ENCODE measurements at regions not wholly inside any gene's neighbourhood (a gene's known extent, or its start where the extent isn't known, plus 50 kb on each side); places are given as distances from the start of the nearest gene placed in this dataset.

DNA sequence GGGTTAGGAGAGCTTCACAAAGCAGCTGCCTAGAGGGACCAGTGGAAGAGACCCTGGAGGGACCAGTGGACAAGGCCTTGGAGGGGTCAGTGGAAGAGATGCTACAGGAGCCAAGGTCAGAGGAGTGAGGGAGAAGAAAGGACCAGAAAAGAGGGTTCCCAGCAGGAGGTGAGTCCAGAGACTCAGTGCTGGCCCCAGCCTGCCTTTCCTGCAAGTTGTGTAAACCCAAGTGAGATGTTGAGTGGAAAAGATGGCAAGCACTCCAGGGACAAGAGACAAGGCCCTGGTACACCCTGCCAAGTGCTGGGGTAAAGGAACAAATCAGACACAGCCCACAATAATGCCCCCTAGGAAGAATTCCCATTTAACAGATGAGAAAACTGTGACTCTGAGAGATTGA lies 94.4 kb downstream of the TTC32 start:
- Histone ChIP-seq H4K20me1 (ENCODE audit: control insufficient read depth, insufficient read depth) (no peaks in the 10 kb centered on the region), H3K36me3 (ENCODE audit: control insufficient read depth in 2 of 2, insufficient read depth in 2 of 2, low read length in 1 of 2) (no peaks in the 10 kb centered on the region), H3K79me2 (ENCODE audit: control insufficient read depth, insufficient read depth, low read length) (no peaks in the 10 kb centered on the region), H3K9me3 (replicated peaks; ENCODE audit: control insufficient read depth, insufficient read depth, low read length) (no peaks in the 10 kb centered on the region), H3K27ac (ENCODE audit: control insufficient read depth, insufficient read depth) (no peak overlapping the region), H3K9ac (ENCODE audit: control insufficient read depth, insufficient read depth, low read length) (no peak overlapping the region), H2AFZ (ENCODE audit: control insufficient read depth, low read depth, low read length) (no peak overlapping the region), H3K4me1 (ENCODE audit: control insufficient read depth, insufficient read depth, low read length) (no peaks in the 10 kb centered on the region; the same call in 1 of the 2 replicates), H3K4me3 (no peak overlapping the region), H3K4me2 (ENCODE audit: control insufficient read depth, insufficient read depth) (no peak overlapping the region), H3K27me3 (replicated peaks in 1 of 2; ENCODE audit: control insufficient read depth in 2 of 2, insufficient read depth in 2 of 2, low read length in 1 of 2) (no peaks in the 10 kb centered on the region; a peak in 1 of 4 replicates)
- no TSS peak for BruUV-seq (replicated peaks)
- RAD21 ChIA-PET (ENCODE audit: unreplicated experiment), result no interaction called here
- ATAC-seq (no peak), DNase-seq (ENCODE audit: low read depth, low spot score) (no peak), FAIRE-seq (no peak)
- SMC1A ChIA-PET (ENCODE audit: uncharacterized antibody, unreplicated experiment), result no interaction called here
- no peak for TF ChIP-seq FOXK2 (IDR thresholded peaks at IDR 0.05)
- TF ChIP-seq, protein P1, sequence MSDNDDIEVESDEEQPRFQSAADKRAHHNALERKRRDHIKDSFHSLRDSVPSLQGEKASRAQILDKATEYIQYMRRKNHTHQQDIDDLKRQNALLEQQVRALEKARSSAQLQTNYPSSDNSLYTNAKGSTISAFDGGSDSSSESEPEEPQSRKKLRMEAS (IDR thresholded peaks at IDR 0.05; ENCODE audit: low read depth, low read length), result no peak
- TF ChIP-seq RAD21 (IDR thresholded peaks at IDR 0.05; ENCODE audit: insufficient read depth, low read depth, low read length), result no peak
- no peak for TF ChIP-seq IKZF1 (conservative IDR thresholded peaks at IDR 0.05)
- intact Hi-C loops (cut with micrococcal nuclease; ENCODE audit: unreplicated experiment), result no loop called here
- CTCF ChIA-PET, result no interaction called here
- POLR2A ChIA-PET, result no interaction called here
- in situ Hi-C loops (cut with MboI), result no loop called here

- intact Hi-C loops (cut with micrococcal nuclease; ENCODE audit: unreplicated experiment), result no loop called here
- H3K4me3 ChIP-seq, result no peak overlapping the region
- H3K9me3 ChIP-seq (replicated peaks; ENCODE audit: control insufficient read depth, insufficient read depth, low read length), result no peaks in the 10 kb centered on the region
- ChIA-PET SMC1A (ENCODE audit: uncharacterized antibody, unreplicated experiment) (no interaction called here), POLR2A (no interaction called here), RAD21 (ENCODE audit: unreplicated experiment) (no interaction called here), CTCF (no interaction called here)
- H3K79me2 ChIP-seq (ENCODE audit: control insufficient read depth, insufficient read depth, low read length), result no peaks in the 10 kb centered on the region
- no peaks in the 10 kb centered on the region; a peak in 1 of 4 replicates for H3K27me3 ChIP-seq (replicated peaks in 1 of 2; ENCODE audit: control insufficient read depth in 2 of 2, insufficient read depth in 2 of 2, low read length in 1 of 2)
- H3K27ac ChIP-seq (ENCODE audit: control insufficient read depth, insufficient read depth), result no peak overlapping the region
- H4K20me1 ChIP-seq (ENCODE audit: control insufficient read depth, insufficient read depth), result no peaks in the 10 kb centered on the region
- ATAC-seq, result no peak
- no peaks in the 10 kb centered on the region; the same call in 1 of the 2 replicates for H3K4me1 ChIP-seq (ENCODE audit: control insufficient read depth, insufficient read depth, low read length)
- no peak for DNase-seq (ENCODE audit: low read depth, low spot score)
- 3% methylated on average over 2 of the region's 2 CpGs for WGBS (ENCODE audit: insufficient coverage, insufficient replicate concordance, low lambda C conversion rate, missing lambda C conversion rate)
- H2AFZ ChIP-seq (ENCODE audit: control insufficient read depth, low read depth, low read length), result no peak overlapping the region
- no peaks in the 10 kb centered on the region for H3K36me3 ChIP-seq (ENCODE audit: control insufficient read depth in 2 of 2, insufficient read depth in 2 of 2, low read length in 1 of 2)
- H3K9ac ChIP-seq (ENCODE audit: control insufficient read depth, insufficient read depth, low read length), result no peak overlapping the region
- H3K4me2 ChIP-seq (ENCODE audit: control insufficient read depth, insufficient read depth), result no peak overlapping the region
- no TSS peak for BruUV-seq (replicated peaks)
- in situ Hi-C loops (cut with MboI), result no loop called here
- no peak for FAIRE-seq
- TF ChIP-seq, protein P2, sequence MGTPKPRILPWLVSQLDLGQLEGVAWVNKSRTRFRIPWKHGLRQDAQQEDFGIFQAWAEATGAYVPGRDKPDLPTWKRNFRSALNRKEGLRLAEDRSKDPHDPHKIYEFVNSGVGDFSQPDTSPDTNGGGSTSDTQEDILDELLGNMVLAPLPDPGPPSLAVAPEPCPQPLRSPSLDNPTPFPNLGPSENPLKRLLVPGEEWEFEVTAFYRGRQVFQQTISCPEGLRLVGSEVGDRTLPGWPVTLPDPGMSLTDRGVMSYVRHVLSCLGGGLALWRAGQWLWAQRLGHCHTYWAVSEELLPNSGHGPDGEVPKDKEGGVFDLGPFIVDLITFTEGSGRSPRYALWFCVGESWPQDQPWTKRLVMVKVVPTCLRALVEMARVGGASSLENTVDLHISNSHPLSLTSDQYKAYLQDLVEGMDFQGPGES (IDR thresholded peaks at IDR 0.05), result no peak
- TF ChIP-seq RELB (IDR thresholded peaks at IDR 0.05; ENCODE audit: low read depth) (no peak), RCOR1 (conservative IDR thresholded peaks at IDR 0.05; ENCODE audit: low read depth, low read length) (no peak), BACH1 (IDR thresholded peaks at IDR 0.05; ENCODE audit: borderline replicate concordance) (no peak), ZSCAN29 (IDR thresholded peaks at IDR 0.05) (no peak), RAD51 (IDR thresholded peaks at IDR 0.05) (no peak), SUZ12 (IDR thresholded peaks at IDR 0.05; ENCODE audit: unreplicated experiment) (no peak), RBBP5 (conservative IDR thresholded peaks at IDR 0.05) (no peak), ZNF24 (IDR thresholded peaks at IDR 0.05) (no peak), IKZF2 (IDR thresholded peaks at IDR 0.05) (no peak), SREBF2 (IDR thresholded peaks at IDR 0.05; ENCODE audit: low read length) (no peak), KAT2A (conservative IDR thresholded peaks at IDR 0.05; ENCODE audit: control insufficient read depth, low read depth, low read length) (no peak), FOS (IDR thresholded peaks at IDR 0.05; ENCODE audit: borderline replicate concordance, extremely low read depth, insufficient read length) (no peak), HDAC2 (IDR thresholded peaks at IDR 0.05) (no peak), SMAD1 (IDR thresholded peaks at IDR 0.05; ENCODE audit: low read depth, partially characterized antibody) (no peak), MEF2B (IDR thresholded peaks at IDR 0.05; ENCODE audit: partially characterized antibody, poor library complexity, severe bottlenecking) (no peak)
Measured at GRCh38 chr2:19806591-19806990, 95.2 kb downstream of the TTC32 start.

Measured in GM12878 (cell line).